GM19351 (cell line): ENCODE measurements at regions not wholly inside any gene's neighbourhood (a gene's known extent, or its start where the extent isn't known, plus 50 kb on each side); places are given as distances from the start of the nearest gene placed in this dataset.
"Not testable (repeated sequence)": the region's sequence is repeated elsewhere in the genome, so short reads cannot be mapped to it uniquely, and the experiment has no call there.

ENCODE experiments used
- ATAC-seq: cut with Tn5 transposase; IDR thresholded peaks from one replicate; pipeline ENCODE4 v1.9.1; 2021; ENCODE audit warnings: mild to moderate bottlenecking, moderate library complexity; ENCODE audit not compliant: unreplicated experiment

DNA sequence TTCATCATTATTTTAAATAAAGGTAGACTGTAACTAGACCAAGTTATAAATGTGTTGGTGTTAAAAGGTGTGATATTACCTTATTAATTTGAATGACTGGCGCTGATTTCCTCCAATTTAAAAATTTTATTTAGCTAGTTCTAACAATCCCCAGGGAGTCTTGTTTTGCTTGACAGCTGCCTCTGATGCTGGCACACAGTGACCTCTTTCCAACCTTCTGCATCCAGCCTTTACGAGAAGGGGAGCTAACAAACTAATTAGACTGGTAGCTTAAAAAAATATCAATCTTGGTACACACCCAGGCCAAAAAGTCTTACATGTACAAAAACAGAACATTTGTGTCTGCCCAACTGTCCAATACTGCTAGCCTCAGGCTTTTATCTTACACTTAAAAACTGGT lies 51.8 kb upstream of the ENPEP start:
- no peak for ATAC-seq

DNA sequence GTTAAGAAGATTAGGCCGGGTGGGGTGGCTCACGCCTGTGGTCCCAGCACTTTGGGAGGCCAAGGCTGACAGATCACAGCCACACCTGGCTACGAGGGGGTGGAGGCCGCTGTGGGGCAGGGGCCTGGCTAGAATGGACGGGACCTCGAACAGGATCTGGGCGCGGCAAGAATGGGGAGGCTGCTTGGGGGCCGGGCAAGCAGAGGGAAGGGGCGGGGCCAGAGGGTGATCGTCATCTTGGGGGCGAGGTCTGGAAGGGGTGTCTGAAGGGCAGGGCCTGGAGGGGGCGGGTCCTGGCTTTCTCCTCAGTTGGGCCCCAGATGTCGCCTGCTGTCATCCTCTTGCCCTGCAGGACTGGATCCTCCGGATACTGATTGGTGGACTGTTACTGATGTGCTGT lies 57.3 kb upstream of the ENPEP start:
- ATAC-seq = no peak

DNA sequence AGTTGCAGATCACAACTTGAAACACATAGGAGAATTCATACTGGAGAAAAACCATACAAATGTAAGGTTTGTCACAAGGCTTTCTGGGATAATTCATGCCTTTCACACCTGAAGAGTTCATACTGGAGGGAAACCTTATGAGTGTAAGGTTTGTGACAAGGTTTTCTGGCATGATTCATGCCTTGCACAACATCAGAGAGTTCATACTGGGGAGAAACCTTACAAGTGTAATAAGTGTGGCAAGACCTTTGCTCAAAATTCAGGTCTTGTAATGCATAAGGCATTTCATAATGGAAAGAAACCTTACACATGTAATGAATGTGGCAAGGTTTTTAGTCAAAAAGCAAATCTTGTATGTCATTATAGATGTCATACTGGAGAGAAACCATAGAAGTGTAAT lies 58.8 kb upstream of the ENPEP start:
- ATAC-seq = no peak

DNA sequence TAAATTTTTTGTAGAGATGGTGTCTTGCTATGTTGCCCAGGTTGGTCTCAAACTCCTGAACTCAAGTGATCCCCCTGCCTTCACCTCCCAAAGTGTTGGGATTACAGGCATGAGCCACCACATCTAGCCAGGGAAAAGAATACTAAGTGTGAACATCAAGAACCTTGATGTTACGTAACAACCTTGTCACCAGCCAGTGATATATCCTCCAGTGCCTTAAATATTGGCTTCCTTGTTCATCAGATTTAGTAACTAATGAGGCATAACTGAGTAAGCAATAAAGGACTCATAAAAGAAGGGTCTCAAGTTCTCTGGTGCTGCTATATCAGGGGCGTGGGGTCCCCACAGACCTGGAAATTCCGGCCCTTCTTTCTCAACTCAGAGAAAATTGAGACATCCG lies 60.5 kb upstream of the ENPEP start:
- no peak for ATAC-seq

DNA sequence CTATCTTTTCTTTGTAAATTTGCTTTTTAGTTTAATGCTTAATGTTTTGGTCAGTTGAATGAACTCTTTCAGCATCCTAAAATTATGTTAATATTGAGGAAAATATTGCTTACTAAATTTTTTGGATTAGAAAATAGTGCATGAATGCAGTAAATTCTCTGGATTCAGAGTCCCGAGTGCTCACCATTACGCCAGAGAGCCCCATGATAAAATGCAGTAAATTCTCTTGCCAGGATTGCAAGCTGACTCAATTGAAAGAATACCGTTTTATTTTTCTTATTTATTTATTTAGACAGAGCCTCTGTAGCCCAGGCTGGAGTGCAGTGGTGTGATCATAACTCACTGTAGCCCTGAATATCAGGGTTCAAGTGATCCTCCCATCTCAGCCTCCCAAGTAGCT lies 60.9 kb upstream of the ENPEP start:
- no peak for ATAC-seq

DNA sequence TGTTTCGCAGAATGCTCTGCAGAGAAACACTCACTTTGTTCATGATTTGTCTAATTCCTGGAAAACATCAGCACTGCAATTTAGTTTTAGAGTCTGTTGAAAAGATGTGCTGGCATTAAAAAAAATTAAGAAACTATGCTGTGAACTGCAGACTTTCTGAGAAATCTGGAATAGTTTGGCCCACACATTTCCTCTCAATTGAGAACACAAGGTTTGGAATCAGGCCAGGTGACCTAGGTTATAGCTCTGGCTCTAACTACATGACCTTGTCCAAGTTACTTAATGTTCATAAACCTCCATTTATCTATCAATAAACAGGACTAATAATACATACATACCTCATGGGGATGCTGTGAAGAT lies 61.4 kb upstream of the ENPEP start:
- no peak for ATAC-seq

DNA sequence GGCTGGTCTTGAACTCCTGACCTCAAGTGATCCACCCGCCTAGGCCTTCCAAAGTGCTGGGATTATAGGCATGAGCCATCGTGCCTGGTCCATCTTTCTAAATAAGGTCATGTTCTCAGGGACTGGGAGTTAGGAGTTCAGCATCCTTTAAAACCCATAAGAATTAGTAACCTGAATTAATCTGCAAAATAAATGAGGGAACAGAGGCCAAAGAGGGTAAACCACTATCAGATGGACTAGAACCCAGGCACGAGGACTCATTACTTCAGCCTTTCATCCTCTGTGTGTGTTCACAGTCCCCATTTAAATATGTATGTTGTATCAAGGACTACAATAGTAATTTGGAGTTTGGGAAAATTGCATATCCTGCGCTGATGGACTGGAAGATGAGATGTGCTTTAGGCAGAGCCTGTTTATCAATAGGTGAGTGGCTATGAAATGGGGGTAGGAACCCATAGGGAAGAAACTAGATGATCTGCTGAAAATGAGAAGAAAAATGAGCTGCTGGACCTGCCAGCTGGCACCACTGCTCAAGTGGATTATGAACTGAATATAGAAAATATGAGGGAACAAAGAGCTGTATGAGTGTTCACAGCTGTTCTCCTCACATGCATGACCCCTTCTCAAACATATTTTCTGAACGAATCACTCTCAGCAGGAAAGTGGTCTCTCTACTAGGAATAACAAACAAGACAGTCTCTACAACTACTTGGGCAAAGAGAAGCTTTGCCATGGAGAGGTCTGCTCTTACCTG lies 62.0 kb upstream of the ENPEP start:
- not testable (repeated sequence) for ATAC-seq

DNA sequence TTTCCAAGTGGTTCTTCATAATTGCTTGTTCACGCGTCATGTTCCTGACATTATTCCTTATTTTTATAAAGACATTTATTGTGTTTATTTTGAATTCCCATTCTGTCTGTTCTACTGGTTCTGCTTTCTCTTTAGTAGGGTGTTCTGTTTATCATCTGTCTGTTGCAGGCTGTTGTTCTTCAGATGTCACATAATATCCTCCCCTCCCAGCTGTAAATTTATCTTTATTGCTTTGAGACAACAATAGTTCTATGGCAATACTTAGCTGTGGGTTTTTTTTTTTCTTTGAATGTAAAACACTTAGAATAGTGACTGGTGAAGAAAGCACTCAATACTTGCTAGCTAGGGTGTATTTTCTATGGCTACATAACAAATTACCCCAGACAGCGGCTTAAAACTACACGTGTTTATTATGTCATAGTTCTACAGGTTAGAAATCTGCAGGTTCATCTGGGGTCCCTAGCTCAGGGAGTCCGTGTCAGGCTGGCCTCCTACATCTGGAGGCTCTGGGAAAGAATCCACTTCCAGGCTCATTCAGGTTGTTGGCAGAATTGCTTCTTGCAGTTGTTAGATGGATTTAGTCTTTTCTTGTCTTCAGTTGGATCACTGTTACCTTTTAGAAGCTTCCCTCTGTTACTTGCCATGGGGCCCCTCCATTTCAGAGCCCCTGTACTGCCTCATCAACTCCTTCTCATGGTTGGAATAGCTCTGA lies 63.4 kb upstream of the ENPEP start:
- ATAC-seq = no peak

DNA sequence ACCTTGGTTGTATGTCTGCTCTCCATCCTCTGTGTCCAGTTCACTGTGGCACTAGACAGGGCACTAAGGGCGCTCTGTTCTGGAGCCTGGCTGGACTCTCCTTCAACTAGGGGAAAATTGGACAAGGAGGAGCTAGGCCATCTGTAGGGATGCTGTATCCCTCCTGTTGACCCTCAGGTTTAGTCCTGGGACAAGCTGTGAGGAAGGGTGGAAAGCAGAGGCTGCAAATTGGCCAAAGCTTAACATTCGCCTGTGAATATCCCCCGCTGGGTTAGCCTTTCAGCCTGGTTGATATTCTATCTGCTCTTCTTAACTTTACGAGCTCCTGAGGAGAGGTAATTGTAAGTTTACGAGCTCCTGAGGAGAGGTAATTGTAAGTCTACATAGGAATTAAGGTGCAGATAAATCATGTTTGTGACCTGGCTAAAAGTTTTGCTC lies 64.4 kb upstream of the ENPEP start:
- ATAC-seq = no peak

DNA sequence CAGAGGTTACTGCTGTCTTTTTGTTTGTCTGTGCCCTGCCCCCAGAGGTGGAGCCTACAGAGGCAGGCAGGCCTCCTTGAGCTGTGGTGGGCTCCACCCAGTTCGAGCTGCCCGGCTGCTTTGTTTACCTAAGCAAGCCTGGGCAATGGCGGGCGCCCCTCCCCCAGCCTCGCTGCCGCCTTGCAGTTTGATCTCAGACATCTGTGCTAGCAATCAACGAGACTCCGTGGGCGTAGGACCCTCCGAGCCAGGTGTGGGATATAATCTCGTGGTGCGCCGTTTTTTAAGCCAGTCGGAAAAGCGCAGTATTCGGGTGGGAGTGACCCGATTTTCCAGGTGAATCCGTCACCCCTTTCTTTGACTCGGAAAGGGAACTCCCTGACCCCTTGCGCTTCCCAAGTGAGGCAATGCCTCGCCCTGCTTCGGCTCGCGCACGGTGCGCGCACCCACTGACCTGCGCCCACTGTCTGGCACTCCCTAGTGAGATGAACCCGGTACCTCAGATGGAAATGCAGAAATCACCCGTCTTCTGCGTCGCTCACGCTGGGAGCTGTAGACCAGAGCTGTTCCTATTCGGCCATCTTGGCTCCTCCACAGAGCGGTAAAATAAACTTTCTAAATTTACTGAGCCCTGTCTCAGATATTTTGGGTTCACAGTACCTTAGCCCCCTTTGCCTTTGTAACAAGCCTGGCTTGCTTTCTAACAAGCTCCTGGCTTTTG lies 64.9 kb upstream of the ENPEP start:
- ATAC-seq = not testable (repeated sequence)

DNA sequence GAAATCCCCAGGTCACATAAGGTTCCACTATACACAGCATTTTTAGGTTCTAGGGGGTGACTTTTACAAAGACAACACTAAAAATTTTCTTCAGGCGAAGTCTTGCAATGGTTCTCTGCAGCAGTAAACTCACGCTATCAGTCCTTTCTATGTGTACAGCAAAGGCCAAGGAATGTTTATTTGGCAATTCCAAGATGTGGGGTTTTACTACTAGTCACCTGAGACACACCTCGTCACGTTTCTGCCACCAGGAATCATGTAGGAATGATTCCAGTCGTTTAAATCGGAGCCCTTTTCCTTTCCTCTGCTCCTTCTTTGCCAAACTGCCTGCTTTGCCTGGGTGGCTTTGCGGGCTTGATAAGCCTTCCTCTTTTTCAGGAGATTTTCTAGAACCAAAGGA lies 75.9 kb upstream of the ENPEP start:
- no peak for ATAC-seq

DNA sequence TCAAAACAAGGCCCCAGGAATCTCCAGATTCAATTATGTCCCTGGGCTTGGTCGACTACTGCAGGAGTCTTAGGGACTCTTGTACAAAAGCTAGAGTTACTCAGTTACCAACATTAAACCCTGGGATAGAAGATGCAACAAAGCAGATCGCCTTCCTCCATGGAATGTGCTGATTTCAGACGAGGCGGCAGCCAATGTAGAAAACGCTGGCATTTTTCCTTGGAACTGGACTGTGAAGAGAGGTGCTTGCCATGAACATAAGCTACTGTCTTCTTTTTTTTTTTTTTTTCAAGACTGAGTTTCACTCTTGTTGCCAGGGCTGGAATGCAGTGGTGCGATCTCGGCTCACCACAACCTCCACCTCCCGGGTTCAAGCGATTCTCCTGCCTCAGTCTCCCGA lies 76.9 kb upstream of the ENPEP start:
- not testable (repeated sequence) for ATAC-seq

DNA sequence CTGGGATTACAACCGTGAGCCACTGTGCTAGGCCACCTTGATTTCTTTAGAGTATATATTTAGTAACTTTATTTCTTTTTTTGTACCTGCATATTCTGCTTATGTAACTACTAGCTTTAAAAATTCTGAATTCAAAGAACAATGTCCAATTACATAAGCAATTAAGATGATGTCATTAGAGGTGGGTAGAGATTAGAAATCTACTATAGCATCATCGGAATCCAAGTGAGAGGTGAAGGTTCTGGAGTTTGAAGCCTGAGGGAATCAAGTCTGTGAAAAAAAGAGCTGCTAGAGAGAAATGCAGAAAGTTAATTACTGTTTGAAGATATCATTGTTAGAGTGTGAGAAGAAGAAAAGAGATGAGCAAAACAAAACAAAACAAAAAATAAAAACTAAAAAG lies 79.0 kb upstream of the ENPEP start:
- no peak for ATAC-seq

DNA sequence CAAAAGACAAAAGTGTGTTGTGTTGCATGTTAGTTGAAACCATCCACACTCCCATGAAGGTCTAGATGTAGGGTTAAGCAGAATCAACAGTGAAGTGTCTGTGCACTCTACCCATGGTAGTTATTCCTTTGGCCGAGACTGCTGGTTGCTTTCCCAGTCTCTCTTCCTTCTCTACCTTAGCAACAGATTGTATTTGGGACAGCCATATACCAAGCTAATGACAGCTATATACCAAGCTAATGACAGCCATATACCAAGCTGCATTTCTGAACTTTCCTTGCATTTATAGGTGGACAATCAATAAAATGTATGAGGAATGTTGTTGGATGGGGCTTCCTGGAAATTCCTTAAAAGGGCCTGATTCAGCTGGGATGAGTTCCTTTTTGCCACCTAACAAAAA lies 80.5 kb upstream of the ENPEP start:
- ATAC-seq = no peak

DNA sequence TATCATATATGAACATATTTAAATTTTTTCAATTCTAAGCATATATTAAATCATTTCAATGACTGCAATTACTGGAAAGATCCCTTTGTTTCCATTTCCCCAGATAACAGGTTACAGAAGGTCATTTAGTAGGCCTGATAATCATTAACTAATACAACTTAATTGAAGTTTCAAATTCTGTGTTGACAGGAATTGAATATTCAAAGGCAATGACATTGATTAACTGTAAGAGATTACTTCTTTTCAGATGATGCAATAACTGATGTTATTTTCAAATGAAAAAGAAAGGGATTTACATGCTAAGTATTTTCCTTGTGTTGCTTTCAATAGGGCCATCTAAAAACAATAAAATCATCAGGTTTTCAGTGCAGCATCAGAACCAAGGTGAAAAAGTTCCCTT lies 81.1 kb upstream of the ENPEP start:
- no peak for ATAC-seq

DNA sequence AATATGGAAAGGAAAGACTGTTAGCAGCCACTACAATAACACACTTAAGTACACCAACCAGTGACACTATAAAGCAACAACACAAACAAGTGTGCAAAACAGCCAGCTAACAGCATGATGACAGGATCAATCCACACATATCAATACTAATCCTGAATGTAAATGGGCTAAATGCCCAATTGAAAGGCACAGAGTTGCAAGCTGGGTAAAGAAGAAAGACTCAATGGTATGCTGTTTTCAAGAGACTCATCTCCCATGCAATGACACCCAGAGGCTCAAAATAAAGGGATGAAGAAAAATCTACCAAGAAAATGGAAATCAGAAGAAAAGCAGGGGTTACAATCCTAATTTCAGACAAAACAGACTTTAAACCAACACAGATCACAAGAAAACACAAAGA lies 94.2 kb upstream of the ENPEP start:
- no peak for ATAC-seq

DNA sequence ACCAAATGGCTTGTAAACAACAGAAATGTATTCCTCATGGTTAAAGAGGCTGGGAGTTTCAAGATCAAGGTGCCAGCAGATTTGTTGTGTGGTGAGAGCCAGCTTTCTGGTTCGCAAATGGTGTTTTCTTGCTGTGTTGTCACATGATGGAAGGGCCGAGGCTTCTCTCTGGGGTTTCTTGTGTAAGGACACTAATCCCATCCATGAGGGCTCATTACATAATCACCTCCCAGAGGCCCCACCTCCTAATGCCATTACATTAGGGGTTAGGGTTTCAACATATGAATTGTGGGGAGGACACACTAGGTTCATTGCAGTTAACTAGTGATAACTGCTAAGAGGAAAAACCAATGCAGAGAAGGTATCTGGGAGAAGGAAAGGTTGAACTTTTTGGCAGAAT lies 103.5 kb upstream of the ENPEP start:
- ATAC-seq = no peak

DNA sequence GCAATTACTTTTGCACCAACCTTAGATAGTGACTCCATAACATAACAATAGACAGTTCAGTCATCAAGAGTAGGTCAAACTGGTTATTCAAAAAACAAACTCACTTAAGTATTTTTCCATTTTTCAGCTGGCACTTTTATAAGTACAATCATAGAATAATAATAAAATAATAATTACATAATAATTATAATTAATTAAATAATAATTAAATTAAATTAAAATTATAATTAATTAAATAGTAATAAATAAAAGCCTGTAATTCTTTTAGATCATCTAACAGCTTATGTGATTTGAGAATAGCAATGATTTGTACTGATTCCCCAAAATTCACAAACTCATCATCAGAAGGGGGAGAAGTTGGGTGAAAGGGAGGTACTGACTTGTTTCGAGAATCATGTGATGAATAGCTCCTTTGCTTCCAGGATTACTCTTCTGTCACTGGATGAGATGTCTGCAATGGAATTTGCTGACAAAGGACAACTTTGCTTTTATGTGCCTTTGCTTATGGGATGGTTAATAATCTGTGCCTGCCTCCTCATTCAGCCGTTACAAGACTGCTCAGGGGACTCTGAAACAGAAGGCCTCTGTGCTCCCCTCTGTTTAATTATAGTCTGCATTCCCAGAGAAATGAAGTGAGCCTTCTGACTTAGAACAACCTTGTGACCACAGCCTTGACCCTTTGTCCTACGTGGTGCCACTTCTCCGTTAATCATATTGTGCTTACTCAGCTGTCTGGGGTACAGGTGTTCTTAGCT lies 104.8 kb upstream of the ENPEP start:
- no peak for ATAC-seq

DNA sequence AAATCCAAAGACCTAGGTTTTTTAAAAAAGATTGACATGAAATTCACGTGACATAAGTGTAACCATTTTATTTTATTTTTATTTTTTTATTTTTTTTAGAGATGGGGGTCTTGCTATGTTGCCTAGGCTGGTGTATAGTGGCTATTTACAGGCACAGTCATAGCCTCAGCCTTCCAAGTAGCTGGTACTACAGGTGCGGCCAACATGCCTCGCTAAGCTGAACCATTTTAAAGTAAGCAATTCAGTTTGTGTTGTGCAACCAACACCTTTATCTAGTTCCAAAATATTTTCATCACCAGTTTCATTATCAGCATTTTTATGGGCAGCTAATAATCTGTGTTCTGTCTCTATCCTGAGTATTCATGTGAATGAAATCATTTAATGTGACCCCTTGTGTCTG lies 107.5 kb upstream of the ENPEP start:
- no peak for ATAC-seq

DNA sequence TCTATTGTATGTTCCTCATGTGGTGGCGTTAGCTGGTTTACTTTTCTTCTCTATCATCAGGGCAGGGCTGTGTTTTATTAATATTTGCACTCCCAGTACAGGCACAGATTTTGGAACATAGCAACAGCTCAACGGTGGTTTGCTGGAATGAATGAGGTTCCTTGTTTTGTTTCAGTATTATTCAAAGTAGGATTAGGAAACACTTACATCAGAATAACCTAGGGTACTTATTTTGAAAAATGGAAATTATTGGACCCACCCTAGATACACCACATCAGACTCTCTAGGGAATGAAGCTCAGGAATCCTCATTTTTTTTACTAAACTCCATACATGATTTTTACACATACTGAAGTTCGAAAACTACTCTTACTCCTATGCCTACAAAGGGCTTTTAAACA lies 108.8 kb upstream of the ENPEP start:
- ATAC-seq = no peak

DNA sequence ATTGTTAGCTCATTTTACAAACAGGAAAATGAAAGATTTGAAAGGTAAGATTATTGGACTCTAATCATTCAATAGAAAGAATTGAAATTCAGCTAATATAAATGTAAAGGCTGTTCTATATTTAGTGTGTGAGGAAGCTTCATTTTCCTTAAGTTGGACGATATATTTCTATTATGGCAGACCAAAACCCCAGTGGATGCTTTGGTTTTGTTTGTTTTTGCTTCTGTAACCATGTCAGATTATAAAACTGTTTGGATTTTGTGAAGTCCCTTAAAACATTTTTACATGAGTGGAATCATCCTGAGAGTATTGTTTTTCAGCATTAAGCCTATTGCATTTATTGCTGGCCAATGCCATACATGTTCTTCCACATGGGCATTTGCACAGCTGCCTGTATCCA lies 110.2 kb upstream of the ENPEP start:
- ATAC-seq = no peak
